BJ (cell line): ENCODE measurements at regions not wholly inside any gene's neighbourhood (a gene's known extent, or its start where the extent isn't known, plus 50 kb on each side); places are given as distances from the start of the nearest gene placed in this dataset.

Source experiments
- CTCF ChIA-PET: fragments of 350-600 bp; formaldehyde crosslinking; extraction: SDS; loops from one replicate; lab custom pipeline; 2021; ENCODE audit warnings: antibody characterized with exemption, inconsistent platforms; lab: Yijun Ruan, JAX
- POLR2A ChIA-PET: fragments of 300-600 bp; sonication (Branson Sonifier 250); formaldehyde crosslinking; extraction: SDS; loops from one replicate; lab custom pipeline; 2021; ENCODE audit warnings: antibody characterized with exemption; lab: Charles Lee
- DNase-seq: peaks from one replicate; pipeline ENCODE4 v3.0.0-alpha.2; 2011; ENCODE audit warnings: low read depth
- H3K27me3 ChIP-seq: 2 replicates; pipeline ENCODE4 v1.6.0; 2011; ENCODE audit warnings: low read length; ENCODE audit not compliant: control insufficient read depth, insufficient read depth
- H3K36me3 ChIP-seq: 2 replicates; pipeline ENCODE4 v1.5.1; 2011; ENCODE audit warnings: low read length; ENCODE audit not compliant: control insufficient read depth, insufficient read depth
- H3K4me3 ChIP-seq: 2 replicates; pipeline ENCODE4 v1.5.1; 2011; ENCODE audit warnings: low read depth, mild to moderate bottlenecking, control low read depth, low read length
- TF ChIP-seq, protein P1 (sequence below): IDR thresholded peaks from 2 replicates; pipeline ENCODE4 v1.5.1; 2011; ENCODE audit warnings: low read depth, mild to moderate bottlenecking, control low read depth, inconsistent platforms, low read length, moderate library complexity; ENCODE audit not compliant: insufficient read depth

DNA sequence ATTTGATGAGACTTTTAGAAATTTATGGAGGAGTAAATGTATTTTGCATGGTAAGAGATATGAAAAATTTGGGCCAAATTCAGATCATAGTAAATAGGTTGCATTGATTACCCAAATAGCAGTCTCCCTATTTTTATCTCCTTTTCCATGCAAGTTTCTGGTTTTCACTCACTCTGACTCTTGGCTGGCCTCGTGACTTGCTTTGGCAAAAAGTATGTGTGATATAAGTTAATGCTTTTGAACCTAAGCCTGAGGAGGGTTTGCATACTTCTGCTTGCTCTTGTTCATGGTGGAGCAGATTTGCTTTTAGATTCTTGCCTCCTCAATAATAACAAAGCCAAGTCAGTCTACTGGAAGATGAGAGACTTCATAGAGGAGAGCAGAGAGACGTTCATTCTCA is 1045.9 kb upstream of the CDH8 start:
- Histone ChIP-seq H3K27me3 (no peaks in the 10 kb centered on the region), H3K36me3 (no peaks in the 10 kb centered on the region), H3K4me3 (no peak overlapping the region)
- ChIA-PET CTCF (no interaction called here), POLR2A (no interaction called here)
- DNase-seq: no peak
- TF ChIP-seq, protein P1, sequence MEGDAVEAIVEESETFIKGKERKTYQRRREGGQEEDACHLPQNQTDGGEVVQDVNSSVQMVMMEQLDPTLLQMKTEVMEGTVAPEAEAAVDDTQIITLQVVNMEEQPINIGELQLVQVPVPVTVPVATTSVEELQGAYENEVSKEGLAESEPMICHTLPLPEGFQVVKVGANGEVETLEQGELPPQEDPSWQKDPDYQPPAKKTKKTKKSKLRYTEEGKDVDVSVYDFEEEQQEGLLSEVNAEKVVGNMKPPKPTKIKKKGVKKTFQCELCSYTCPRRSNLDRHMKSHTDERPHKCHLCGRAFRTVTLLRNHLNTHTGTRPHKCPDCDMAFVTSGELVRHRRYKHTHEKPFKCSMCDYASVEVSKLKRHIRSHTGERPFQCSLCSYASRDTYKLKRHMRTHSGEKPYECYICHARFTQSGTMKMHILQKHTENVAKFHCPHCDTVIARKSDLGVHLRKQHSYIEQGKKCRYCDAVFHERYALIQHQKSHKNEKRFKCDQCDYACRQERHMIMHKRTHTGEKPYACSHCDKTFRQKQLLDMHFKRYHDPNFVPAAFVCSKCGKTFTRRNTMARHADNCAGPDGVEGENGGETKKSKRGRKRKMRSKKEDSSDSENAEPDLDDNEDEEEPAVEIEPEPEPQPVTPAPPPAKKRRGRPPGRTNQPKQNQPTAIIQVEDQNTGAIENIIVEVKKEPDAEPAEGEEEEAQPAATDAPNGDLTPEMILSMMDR: no peak

DNA sequence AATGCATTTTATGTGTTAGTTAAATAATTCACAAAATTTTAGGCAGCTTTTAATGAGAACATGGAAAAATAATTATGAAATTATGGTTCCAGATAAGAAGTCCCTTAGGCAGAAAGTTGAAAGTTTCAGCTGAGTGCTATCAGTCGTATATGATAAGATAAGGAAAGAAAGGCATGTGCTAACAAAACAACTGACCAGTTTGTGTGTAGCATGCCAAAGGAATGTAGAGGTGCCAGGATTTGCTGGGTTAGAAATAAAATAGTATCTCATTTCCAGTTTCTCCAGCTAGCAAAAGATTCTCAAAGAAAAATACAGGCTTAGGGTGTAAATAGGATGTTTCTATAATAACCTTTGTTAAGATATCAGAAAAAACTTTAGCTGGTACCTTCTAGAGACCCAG is 1044.5 kb upstream of the CDH8 start:
- no peaks in the 10 kb centered on the region for H3K36me3 ChIP-seq
- DNase-seq: no peak
- no peak overlapping the region for H3K4me3 ChIP-seq
- CTCF ChIA-PET: interaction anchor here (0.6 kb wide), 2 partner anchors 20 to 30 kb away, joined by 3 to 5 read pairs; no protein-coding TSS in a partner anchor
- no peaks in the 10 kb centered on the region for H3K27me3 ChIP-seq
- TF ChIP-seq, protein P1: no peak
- POLR2A ChIA-PET: no interaction called here

DNA sequence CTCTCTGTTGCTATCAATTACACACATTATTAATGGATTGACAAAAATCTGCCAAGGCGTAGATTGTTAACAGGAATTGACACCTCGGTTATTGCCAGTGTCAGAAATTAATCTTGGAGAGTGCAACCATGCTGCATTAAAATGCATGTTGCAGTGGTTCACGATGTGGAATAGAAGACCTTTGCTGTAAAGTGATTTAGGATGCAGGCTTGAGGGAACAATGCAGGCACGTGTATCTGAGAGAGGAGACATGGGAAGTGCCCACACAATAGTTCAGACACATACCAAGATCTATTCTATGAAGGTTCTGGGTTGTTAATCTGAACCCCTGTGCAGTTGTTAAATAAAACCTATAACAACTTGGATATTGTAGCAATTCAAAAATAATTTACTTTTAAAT is 1032.8 kb upstream of the CDH8 start:
- Histone ChIP-seq H3K4me3 (no peak overlapping the region), H3K36me3 (no peaks in the 10 kb centered on the region), H3K27me3 (no peaks in the 10 kb centered on the region)
- no peak for DNase-seq
- POLR2A ChIA-PET: no interaction called here
- TF ChIP-seq, protein P1: no peak
- CTCF ChIA-PET: no interaction called here

DNA sequence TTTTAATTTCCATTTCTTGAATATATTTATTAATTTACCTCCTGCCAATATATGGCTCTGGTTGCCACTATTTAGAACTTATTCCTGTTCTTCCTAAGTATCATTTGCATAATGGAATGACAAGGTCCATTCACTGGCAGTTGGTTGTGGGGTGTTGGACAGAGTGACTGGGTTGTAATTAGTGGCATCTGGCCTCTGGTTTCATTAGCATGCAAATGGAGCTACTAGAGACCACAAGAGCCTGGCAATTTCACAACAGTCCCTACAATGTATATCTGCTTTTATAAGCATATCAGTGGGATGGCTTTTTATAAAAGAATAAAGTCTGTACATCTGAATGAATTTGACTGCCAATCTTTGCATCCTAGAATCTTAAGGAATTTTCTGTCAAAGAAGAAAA is 1030.9 kb upstream of the CDH8 start:
- ChIA-PET CTCF (no interaction called here), POLR2A (no interaction called here)
- DNase-seq: no peak
- no peak overlapping the region for H3K4me3 ChIP-seq
- no peaks in the 10 kb centered on the region for H3K36me3 ChIP-seq
- H3K27me3 ChIP-seq: no peaks in the 10 kb centered on the region
- TF ChIP-seq, protein P1: no peak

DNA sequence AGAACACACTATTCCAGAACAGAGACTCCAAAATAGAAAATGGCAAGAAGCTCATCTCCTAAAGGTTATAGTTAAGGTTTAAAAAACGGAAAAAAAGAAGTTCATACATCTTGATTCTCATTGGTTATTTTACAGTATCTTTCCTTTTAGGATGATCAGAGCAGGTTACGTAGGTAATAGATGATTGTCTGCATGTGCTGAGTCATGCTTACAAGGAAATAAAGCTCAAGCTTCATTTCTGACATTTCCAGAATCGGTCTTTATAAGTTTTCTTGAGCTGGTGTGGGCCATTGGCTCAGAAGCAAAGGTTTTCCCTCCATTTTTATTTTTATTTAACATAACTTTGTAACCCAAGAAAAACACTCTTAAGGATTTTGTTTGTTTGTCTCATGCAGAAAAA is 1030.3 kb upstream of the CDH8 start:
- ChIA-PET POLR2A (no interaction called here), CTCF (no interaction called here)
- no peaks in the 10 kb centered on the region for H3K36me3 ChIP-seq
- no peaks in the 10 kb centered on the region for H3K27me3 ChIP-seq
- TF ChIP-seq, protein P1: no peak
- DNase-seq: no peak
- no peak overlapping the region for H3K4me3 ChIP-seq
